HCT116 (cell line): ENCODE measurements at regions not wholly inside any gene's neighbourhood (a gene's known extent, or its start where the extent isn't known, plus 50 kb on each side); places are given as distances from the start of the nearest gene placed in this dataset.

Source experiments
- CEBPB ChIP-seq: IDR thresholded peaks from 2 replicates; pipeline ENCODE4 v1.6.1; 2012; ENCODE audit warnings: low read depth
- EZH2phosphoT487 ChIP-seq: fragments of 200-600 bp; IDR thresholded peaks from 2 replicates; pipeline ENCODE4 v1.6.1; 2018; ENCODE audit warnings: antibody characterized with exemption, borderline replicate concordance
- YY1 ChIP-seq: IDR thresholded peaks from 2 replicates; pipeline ENCODE4 v1.6.1; 2011; ENCODE audit warnings: low read length, low read depth, moderate library complexity, mild to moderate bottlenecking; ENCODE audit not compliant: insufficient replicate concordance; ENCODE audit errors: extremely low read depth
- TF ChIP-seq, protein P1 (sequence below), 3 experiments: fragments of 200-600 bp in 1 of 3; sonication (generic) in 1 of 3; IDR thresholded peaks in 2 of 3; conservative IDR thresholded peaks in 1 of 3; 2 replicates each; pipeline ENCODE4 v1.5.1; 2012 to 2017; ENCODE audit warnings: low read depth in 2 of 3, low read length in 2 of 3, antibody characterized with exemption in 1 of 3, borderline replicate concordance in 1 of 3, control low read depth in 1 of 3, mild to moderate bottlenecking in 1 of 3, mixed read lengths in 1 of 3, mixed run types in 1 of 3, moderate library complexity in 1 of 3; ENCODE audit not compliant: insufficient read depth in 1 of 3

DNA sequence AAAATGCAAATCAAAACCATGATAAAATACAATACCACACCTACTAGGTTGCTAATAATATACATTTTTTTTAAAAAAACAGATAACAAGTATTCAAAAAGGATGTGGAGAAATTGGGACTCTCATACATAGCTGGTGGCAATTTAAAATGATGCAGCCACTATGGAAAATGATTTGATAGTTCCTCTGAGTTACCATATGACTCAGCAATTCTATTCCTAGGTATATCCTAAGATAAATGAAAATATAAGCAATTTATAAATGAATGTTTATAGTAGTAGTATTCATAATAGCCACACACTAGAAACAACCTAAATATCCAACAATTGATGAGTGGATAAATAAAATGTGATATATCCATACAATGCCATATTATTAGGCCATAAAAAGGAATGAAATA is 210.2 kb downstream of the MREG start:
- TF ChIP-seq, protein P1, sequence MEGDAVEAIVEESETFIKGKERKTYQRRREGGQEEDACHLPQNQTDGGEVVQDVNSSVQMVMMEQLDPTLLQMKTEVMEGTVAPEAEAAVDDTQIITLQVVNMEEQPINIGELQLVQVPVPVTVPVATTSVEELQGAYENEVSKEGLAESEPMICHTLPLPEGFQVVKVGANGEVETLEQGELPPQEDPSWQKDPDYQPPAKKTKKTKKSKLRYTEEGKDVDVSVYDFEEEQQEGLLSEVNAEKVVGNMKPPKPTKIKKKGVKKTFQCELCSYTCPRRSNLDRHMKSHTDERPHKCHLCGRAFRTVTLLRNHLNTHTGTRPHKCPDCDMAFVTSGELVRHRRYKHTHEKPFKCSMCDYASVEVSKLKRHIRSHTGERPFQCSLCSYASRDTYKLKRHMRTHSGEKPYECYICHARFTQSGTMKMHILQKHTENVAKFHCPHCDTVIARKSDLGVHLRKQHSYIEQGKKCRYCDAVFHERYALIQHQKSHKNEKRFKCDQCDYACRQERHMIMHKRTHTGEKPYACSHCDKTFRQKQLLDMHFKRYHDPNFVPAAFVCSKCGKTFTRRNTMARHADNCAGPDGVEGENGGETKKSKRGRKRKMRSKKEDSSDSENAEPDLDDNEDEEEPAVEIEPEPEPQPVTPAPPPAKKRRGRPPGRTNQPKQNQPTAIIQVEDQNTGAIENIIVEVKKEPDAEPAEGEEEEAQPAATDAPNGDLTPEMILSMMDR (IDR thresholded peaks at IDR 0.05 in 2 of 3, conservative IDR thresholded peaks at IDR 0.05 in 1 of 3; ENCODE audit: borderline replicate concordance in 1 of 3, insufficient read depth in 1 of 3, low read depth in 2 of 3, low read length in 2 of 3): no peak
- no peak for TF ChIP-seq CEBPB
- no peak for TF ChIP-seq EZH2phosphoT487
- no peak for TF ChIP-seq YY1
